Liver (tissue), 8 donors: ENCODE measurements at regions not wholly inside any gene's neighbourhood (a gene's known extent, or its start where the extent isn't known, plus 50 kb on each side); places are given as distances from the start of the nearest gene placed in this dataset.

Experiments used
- DNase-seq: peaks from one replicate; pipeline ENCODE4 v3.0.0-alpha.2; 2017; ENCODE audit warnings: low spot score
- H3K27ac ChIP-seq, 2 donors: one replicate each; pipeline ENCODE4 v1.7.0; 2013; ENCODE audit warnings: inconsistent platforms in 2 of 2, low read length in 2 of 2, control low read depth in 1 of 2, low read depth in 1 of 2, mild to moderate bottlenecking in 1 of 2
- H3K27me3 ChIP-seq, 4 donors: one replicate each; pipeline versions ENCODE4 v1.6.1 to v1.7.0; 2013; ENCODE audit warnings: low read length in 3 of 4, inconsistent platforms in 1 of 4, mild to moderate bottlenecking in 1 of 4, moderate library complexity in 1 of 4; ENCODE audit not compliant: control insufficient read depth in 4 of 4, insufficient read depth in 4 of 4
- H3K36me3 ChIP-seq, 4 donors: one replicate each; pipeline versions ENCODE4 v1.6.1 to v1.7.0; 2013; ENCODE audit warnings: low read length in 3 of 4, mild to moderate bottlenecking in 3 of 4, low read depth in 1 of 4, moderate library complexity in 1 of 4; ENCODE audit not compliant: control insufficient read depth in 4 of 4, insufficient read depth in 3 of 4
- H3K4me1 ChIP-seq, 4 donors: one replicate each; pipeline versions ENCODE4 v1.6.1 to v1.7.0; 2013; ENCODE audit warnings: low read length in 3 of 4, mild to moderate bottlenecking in 3 of 4, moderate library complexity in 1 of 4; ENCODE audit not compliant: control insufficient read depth in 4 of 4, insufficient read depth in 4 of 4
- H3K4me3 ChIP-seq, 3 donors: one replicate each; pipeline versions ENCODE4 v1.6.1 to v1.7.0; 2013; ENCODE audit warnings: low read length in 3 of 3, control low read depth in 1 of 3, low read depth in 1 of 3, mild to moderate bottlenecking in 1 of 3
- H3K9ac ChIP-seq, 2 donors: one replicate each; pipeline ENCODE4 v1.7.0; 2013; ENCODE audit warnings: low read length in 2 of 2, mild to moderate bottlenecking in 2 of 2, moderate library complexity in 2 of 2, control low read depth in 1 of 2, low read depth in 1 of 2
- H3K9me3 ChIP-seq, 4 donors: one replicate each; pipeline versions ENCODE4 v1.6.1 to v1.7.0; 2013; ENCODE audit warnings: low read length in 3 of 4; ENCODE audit not compliant: control insufficient read depth in 4 of 4
- ATF3 ChIP-seq: IDR thresholded peaks from 2 replicates; pipeline ENCODE4 v1.6.1; 2016; ENCODE audit warnings: antibody characterized with exemption
- CTCF ChIP-seq: fragments of 150-350 bp; IDR thresholded peaks from 2 replicates; pipeline ENCODE4 v1.5.1; 2017; ENCODE audit warnings: improper control_type of control experiment, low read depth, low read length; ENCODE audit not compliant: missing input control
- EGR1 ChIP-seq, 2 donors: IDR thresholded peaks; 2 replicates each; pipeline ENCODE4 v1.6.1; 2016 to 2018; ENCODE audit warnings: antibody characterized with exemption in 2 of 2, low read depth in 2 of 2
- FOXA1 ChIP-seq: IDR thresholded peaks from 2 replicates; pipeline ENCODE4 v1.6.1; 2016; ENCODE audit warnings: antibody characterized with exemption
- FOXA2 ChIP-seq: IDR thresholded peaks from 2 replicates; pipeline ENCODE4 v1.6.1; 2016; ENCODE audit warnings: antibody characterized with exemption
- GABPA ChIP-seq, 2 donors: IDR thresholded peaks in 1 of 2; conservative IDR thresholded peaks in 1 of 2; 2 replicates each; pipeline ENCODE4 v1.6.1; 2016; ENCODE audit warnings: antibody characterized with exemption in 2 of 2, mild to moderate bottlenecking in 1 of 2, moderate library complexity in 1 of 2
- HNF4A ChIP-seq, 2 donors: conservative IDR thresholded peaks; 2 replicates each; pipeline ENCODE4 v1.6.1; 2016; ENCODE audit warnings: antibody characterized with exemption in 2 of 2, mild to moderate bottlenecking in 2 of 2
- HNF4G ChIP-seq: IDR thresholded peaks from 2 replicates; pipeline ENCODE4 v1.6.1; 2016; ENCODE audit warnings: antibody characterized with exemption
- JUND ChIP-seq, 2 donors: IDR thresholded peaks; 2 replicates each; pipeline ENCODE4 v1.6.1; 2016; ENCODE audit warnings: antibody characterized with exemption in 2 of 2
- MAX ChIP-seq: IDR thresholded peaks from 2 replicates; pipeline ENCODE4 v1.6.1; 2016; ENCODE audit warnings: antibody characterized with exemption
- NR2F2 ChIP-seq: IDR thresholded peaks from 2 replicates; pipeline ENCODE4 v1.6.1; 2016; ENCODE audit warnings: antibody characterized with exemption
- RAD21 ChIP-seq, 2 donors: IDR thresholded peaks; 2 replicates each; pipeline ENCODE4 v1.6.1; 2016; ENCODE audit warnings: antibody characterized with exemption in 2 of 2, mild to moderate bottlenecking in 2 of 2
- RXRA ChIP-seq, 2 donors: IDR thresholded peaks; 2 replicates each; pipeline ENCODE4 v1.6.1; 2017 to 2018; ENCODE audit warnings: antibody characterized with exemption in 2 of 2, mild to moderate bottlenecking in 1 of 2
- SP1 ChIP-seq: IDR thresholded peaks from 2 replicates; pipeline ENCODE4 v1.6.1; 2018; ENCODE audit warnings: antibody characterized with exemption, mild to moderate bottlenecking
- TAF1 ChIP-seq: conservative IDR thresholded peaks from 2 replicates; pipeline ENCODE4 v1.6.1; 2016; ENCODE audit warnings: antibody characterized with exemption, mild to moderate bottlenecking
- YY1 ChIP-seq: IDR thresholded peaks from 2 replicates; pipeline ENCODE4 v1.6.1; 2016; ENCODE audit warnings: antibody characterized with exemption, mild to moderate bottlenecking
- ZBTB33 ChIP-seq: IDR thresholded peaks from 2 replicates; pipeline ENCODE4 v1.6.1; 2016; ENCODE audit warnings: antibody characterized with exemption
- WGBS: extraction: QIAGEN DNeasy Blood & Tissue Kit; methylation state at CpG from one replicate; pipeline ENCODE4 v1.1.7; 2013; 5-methylcytosine and 5-hydroxymethylcytosine counted together
- donor health status: healthy.
- donor health status: healthy.
- donor health status: healthy.
- donor health status: healthy.
- donor health status: healthy.

- TF ChIP-seq ZBTB33, result no peak
These were observed 519.9 kb upstream of the MAGEB18 start (continued) for GRCh38 chrX:25618248-25618647.

GRCh38 chrX:25640276-25640675 is 497.9 kb upstream of the MAGEB18 start:
- no peaks in the 10 kb centered on the region for H3K4me1 ChIP-seq
- no peaks in the 10 kb centered on the region for H3K9me3 ChIP-seq
- TF ChIP-seq EGR1 (IDR thresholded peaks at IDR 0.05; ENCODE audit: low read depth in 2 of 2), result no peak
- TF ChIP-seq CTCF, result no peak
- TF ChIP-seq FOXA1, result no peak
- no peak for TF ChIP-seq JUND (IDR thresholded peaks at IDR 0.05)
- TF ChIP-seq TAF1, result no peak
- no peak for TF ChIP-seq HNF4A (conservative IDR thresholded peaks at IDR 0.05)
- TF ChIP-seq YY1, result no peak
- TF ChIP-seq GABPA (IDR thresholded peaks at IDR 0.05 in 1 of 2, conservative IDR thresholded peaks at IDR 0.05 in 1 of 2), result no peak
- TF ChIP-seq RXRA (IDR thresholded peaks at IDR 0.05), result no peak
- no peak for TF ChIP-seq RAD21 (IDR thresholded peaks at IDR 0.05)
- TF ChIP-seq SP1, result no peak
- TF ChIP-seq ATF3, result no peak
- WGBS, result 2% methylated on average over 1 of the region's 1 CpG
- no peaks in the 10 kb centered on the region for H3K27me3 ChIP-seq
- no peak for DNase-seq
- no peak overlapping the region for H3K4me3 ChIP-seq
- H3K36me3 ChIP-seq, result no peaks in the 10 kb centered on the region
- H3K27ac ChIP-seq, result no peak overlapping the region
- H3K9ac ChIP-seq, result no peak overlapping the region

GRCh38 chrX:25646156-25646555 is 492.0 kb upstream of the MAGEB18 start:
- no peak overlapping the region for H3K9ac ChIP-seq
- no peaks in the 10 kb centered on the region for H3K36me3 ChIP-seq
- no peak overlapping the region for H3K27ac ChIP-seq
- no peak for DNase-seq
- H3K4me3 ChIP-seq, result no peak overlapping the region
- H3K27me3 ChIP-seq, result no peaks in the 10 kb centered on the region
- no peaks in the 10 kb centered on the region for H3K9me3 ChIP-seq
- whole genome bisulfite sequencing, result 95% methylated on average over 21 of the region's 21 CpGs
- H3K4me1 ChIP-seq, result no peaks in the 10 kb centered on the region
- TF ChIP-seq FOXA2, result no peak

GRCh38 chrX:25648790-25649189 is 489.4 kb upstream of the MAGEB18 start:
- TF ChIP-seq RAD21 (IDR thresholded peaks at IDR 0.05) (no peak), YY1 (no peak), GABPA (IDR thresholded peaks at IDR 0.05 in 1 of 2, conservative IDR thresholded peaks at IDR 0.05 in 1 of 2) (no peak), ZBTB33 (no peak), NR2F2 (no peak), FOXA2 (no peak), HNF4A (conservative IDR thresholded peaks at IDR 0.05) (no peak), SP1 (no peak), TAF1 (no peak), HNF4G (no peak), MAX (no peak), ATF3 (no peak)
- H3K36me3 ChIP-seq, result no peaks in the 10 kb centered on the region
- no peak overlapping the region for H3K9ac ChIP-seq
- no peak overlapping the region for H3K4me3 ChIP-seq
- no peaks in the 10 kb centered on the region for H3K9me3 ChIP-seq
- no peaks in the 10 kb centered on the region for H3K4me1 ChIP-seq
- WGBS, result 79% methylated on average over 2 of the region's 2 CpGs
- DNase-seq, result no peak
- no peaks in the 10 kb centered on the region for H3K27me3 ChIP-seq
- H3K27ac ChIP-seq, result no peak overlapping the region
